GM18511 (cell line): ENCODE measurements at regions not wholly inside any gene's neighbourhood (a gene's known extent, or its start where the extent isn't known, plus 50 kb on each side); places are given as distances from the start of the nearest gene placed in this dataset.
"Not testable (repeated sequence)": the region's sequence is repeated elsewhere in the genome, so short reads cannot be mapped to it uniquely, and the experiment has no call there.

Experiments used
- ATAC-seq: cut with Tn5 transposase; IDR thresholded peaks from one replicate; pipeline ENCODE4 v1.9.1; 2021; ENCODE audit warnings: mild to moderate bottlenecking, moderate library complexity; ENCODE audit not compliant: unreplicated experiment

DNA sequence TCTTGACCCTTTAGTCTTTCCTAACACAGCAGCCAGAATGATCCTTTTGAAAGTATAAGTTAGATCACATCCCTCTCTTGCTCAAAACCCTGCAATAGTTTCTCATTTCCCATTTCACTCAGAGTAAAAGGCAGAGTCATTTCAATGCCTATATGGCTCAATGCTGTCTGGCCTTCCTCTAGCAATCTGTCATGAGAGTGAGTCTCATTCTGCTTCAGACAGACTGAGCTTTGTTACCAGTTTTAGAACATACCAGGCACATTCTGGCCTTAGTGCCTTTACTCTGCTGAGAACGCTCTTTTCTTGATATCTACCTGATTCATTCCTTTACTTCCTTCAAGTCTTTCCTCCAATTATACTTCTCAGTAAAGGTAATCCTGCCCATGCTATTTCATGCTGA, 372.8 kb upstream of the PKN2 start:
- no peak for ATAC-seq

- no peak for ATAC-seq
Observed at GRCh38 chr1:88311907-88312306, 372.2 kb upstream of the PKN2 start.

GRCh38 chr1:88317396-88317795, 366.7 kb upstream of the PKN2 start:
- ATAC-seq = no peak

GRCh38 chr1:88318740-88319139, 365.3 kb upstream of the PKN2 start:
- no peak for ATAC-seq

DNA sequence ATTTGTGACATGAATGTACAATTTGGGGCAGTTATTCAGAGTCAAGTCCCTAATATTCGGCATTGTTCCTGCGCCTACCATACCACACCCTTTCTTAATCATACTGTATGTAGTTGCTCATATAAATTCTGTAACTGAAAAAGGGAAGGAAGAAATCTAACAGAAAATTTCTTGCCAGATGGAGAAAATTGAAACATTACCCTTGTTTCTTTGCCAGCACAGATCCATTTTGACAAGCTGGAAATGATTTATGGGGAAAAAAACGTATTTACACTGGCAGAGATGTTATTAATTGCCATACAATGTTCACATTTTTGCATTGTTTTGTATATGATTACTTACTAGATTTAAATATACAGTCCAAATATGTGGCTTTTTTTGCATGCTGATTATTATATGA, 363.8 kb upstream of the PKN2 start:
- ATAC-seq = no peak

DNA sequence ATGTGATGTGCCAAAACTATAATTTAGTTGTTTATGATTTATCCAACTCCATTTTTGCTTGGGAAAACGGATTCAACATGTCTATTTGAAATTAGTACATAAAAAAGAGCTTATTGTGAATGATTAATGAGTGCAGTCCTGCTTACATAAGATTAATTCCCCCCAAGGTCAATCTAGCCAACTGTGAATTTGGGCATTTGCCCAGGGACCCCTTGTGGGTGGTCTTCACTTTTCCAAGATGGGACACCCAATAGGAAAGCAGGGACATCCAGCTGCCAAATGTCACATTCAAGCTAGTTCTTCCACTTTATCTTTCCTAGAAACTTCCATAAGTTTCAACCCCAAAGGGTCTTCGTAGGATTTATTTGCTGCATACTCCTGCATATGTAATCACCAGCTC, 362.4 kb upstream of the PKN2 start:
- ATAC-seq = no peak

DNA sequence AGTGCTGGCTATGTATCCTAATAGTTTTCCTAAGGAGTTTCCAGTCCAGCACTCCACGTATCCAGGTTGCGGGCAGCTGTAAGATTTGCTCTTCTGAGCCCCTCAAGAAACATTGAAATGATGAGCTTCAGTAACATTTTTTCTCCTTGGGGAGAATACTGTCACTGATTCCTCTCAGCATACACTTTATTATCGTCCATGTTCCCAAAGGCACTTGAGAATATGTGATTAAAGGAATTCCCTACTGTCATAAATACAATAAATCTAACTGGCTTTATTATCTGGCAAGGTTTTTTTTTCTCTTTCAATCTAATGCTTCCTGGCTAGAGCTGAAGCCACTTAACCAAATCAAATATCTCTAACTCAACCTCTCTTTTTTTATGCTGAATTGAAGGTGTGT, 359.2 kb upstream of the PKN2 start:
- no peak for ATAC-seq

GRCh38 chr1:88327391-88328267, 356.4 kb upstream of the PKN2 start:
- ATAC-seq = no peak

- ATAC-seq = no peak
Observed at GRCh38 chr1:88330201-88330600, 353.9 kb upstream of the PKN2 start.

- ATAC-seq = no peak
Observed at GRCh38 chr1:88333086-88333695, 350.9 kb upstream of the PKN2 start.

DNA sequence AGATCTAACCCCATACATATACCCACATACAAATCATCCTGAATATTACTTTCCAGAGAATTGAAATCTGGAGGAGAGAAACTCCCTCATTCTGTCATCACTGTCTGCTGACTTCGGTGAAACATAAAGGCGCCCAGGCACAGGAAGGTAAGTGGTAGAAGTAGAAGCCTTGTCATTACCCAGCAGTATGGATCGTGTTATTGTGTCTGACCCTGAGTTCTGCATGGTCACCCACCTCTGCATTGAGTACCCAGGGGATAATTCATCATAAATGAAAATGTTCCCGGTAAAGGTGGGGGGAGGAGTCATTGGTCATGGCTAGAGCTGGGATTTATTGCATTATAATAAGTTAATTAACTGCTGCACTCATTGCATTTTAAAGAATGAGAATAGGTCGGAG, 342.6 kb upstream of the PKN2 start:
- no peak for ATAC-seq

GRCh38 chr1:88342081-88342480, 342.0 kb upstream of the PKN2 start:
- ATAC-seq = not testable (repeated sequence)

GRCh38 chr1:88350648-88351047, 333.4 kb upstream of the PKN2 start:
- ATAC-seq = no peak

DNA sequence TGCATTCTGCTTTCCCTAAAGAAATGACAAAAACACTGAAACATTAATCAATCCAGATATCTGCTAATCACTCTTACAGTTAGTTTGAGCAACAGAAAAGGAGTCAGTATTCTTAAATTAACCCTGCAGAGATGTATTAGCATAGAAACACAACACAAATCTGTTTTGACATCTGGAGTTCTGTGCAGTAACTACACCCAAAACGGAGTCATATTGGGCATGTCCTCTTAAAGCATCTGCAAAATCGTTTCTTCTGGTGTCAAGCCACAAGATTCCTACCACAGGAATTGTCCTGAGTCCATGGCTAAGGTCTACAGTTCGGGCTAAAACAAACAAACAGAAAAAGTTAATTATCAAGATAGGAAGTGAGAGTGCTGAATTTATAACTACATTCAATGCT, 332.1 kb upstream of the PKN2 start:
- ATAC-seq = no peak

DNA sequence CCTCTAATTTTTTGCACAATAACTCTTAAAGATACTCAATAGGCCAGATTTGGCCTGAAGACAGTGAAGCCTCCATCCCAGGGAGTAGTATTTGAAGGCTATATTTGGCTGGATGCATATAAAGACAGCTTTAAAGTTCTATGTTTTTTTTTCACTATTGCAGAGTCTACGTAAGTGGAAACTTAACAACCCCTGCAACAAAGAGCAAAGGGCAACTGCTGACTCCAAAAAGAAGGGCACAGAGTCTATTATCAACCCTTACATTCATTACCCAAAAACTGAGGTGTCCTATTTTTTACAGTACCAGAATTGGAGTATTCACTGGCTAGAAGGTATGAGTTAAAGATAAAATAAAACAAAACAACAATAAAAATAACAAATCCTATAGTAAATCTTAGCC, 329.8 kb upstream of the PKN2 start:
- no peak for ATAC-seq

DNA sequence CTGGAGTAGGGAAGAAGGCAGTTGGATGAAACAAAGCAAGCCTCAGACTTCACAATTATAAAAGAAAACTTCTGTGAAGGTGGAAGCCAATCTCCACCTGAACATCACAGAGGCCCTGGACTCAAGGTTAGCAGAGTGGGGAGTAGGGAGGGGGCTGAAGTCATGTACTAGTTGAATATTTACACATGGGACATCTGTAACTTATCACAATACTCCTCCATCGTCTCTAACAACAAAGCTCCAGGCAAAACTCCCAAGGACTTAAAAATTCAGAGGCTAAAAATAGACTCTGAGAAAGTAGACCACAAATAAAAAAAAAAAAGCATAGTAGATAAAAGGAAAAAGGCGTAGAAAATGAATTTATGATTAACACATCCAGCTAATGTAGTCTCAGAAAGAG, 326.3 kb upstream of the PKN2 start:
- no peak for ATAC-seq

DNA sequence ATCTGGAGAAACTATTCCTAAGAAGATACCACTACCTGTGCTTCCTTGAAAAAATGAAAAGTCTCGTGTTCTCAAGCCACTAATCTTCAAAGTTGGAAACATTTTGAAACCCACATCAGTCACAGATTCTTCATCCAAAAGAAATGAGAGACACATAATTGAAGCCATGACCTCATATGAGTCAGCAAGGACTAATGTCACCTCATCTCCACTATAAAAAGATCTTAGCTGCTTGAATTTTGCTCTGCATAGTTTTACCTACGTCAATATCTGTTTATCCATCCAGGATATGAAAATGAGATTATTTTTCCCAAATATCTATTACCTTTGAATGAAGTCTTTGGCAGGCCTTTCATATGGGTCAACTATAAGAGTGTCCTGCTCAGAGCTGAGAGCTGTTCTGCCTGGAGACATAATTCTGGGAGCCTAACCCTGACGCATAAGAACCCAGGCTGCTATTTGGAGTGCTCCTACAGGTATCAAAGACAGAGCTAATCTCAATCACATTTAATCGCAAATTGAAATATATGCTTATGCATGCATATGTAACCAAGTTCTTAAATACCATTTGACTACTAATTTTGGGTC, 312.5 kb upstream of the PKN2 start:
- no peak for ATAC-seq

DNA sequence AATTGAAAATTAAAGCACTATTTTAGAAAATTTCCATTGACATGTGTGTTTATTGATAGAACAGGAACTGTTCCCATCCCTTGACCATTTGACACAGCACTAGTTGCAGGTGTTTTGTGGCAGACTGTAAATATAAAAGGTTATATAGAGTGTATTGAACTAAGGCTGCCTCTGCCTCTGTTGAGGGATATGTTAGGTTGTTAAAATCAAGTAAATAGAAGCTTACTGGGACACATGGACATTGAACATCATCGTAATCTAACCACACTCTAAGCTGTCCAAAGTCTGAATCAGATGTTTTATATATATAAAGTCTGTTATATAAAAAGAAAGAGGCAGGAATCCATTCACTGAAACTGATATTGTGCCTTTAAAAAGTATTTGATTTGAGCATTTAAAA, 308.1 kb upstream of the PKN2 start:
- no peak for ATAC-seq

DNA sequence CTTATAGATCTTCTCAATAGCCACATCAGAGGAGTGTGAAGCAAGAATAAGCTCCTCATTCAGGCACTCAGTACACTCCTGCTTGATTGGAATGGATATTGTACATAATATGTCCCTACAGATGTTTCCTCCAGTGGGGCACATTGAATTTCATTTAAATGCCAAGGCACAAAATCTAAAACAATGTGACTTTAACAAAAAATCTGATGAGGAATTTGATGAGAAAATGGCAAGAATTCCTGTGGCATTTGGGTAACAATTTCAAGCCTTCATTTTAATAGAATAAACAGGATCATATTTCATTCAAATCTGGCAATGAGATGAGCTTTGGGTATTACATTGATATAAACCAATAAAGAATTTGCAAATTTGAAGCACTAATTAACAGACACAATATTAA, 307.7 kb upstream of the PKN2 start:
- ATAC-seq = no peak

- no peak for ATAC-seq
Observed at GRCh38 chr1:88378560-88378959, 305.5 kb upstream of the PKN2 start.

DNA sequence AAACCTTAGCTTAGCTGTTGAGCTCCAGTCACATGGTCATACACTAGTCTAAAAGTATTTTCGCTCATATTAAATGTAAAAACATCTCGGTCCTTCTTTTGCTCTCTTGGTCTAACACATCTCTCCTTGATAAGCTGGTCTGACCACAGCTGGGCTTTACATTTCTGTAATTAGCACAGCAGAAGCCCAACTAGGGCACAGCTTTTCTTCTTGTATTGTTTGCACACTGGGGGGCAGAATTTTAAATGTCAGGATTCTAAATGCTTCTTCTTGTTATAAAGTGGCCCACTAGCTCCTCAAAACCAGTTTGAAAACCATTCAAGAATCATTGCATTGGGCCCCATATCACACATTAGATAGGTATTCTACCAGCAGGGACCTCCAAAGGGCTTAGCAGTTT, 289.1 kb upstream of the PKN2 start:
- no peak for ATAC-seq

DNA sequence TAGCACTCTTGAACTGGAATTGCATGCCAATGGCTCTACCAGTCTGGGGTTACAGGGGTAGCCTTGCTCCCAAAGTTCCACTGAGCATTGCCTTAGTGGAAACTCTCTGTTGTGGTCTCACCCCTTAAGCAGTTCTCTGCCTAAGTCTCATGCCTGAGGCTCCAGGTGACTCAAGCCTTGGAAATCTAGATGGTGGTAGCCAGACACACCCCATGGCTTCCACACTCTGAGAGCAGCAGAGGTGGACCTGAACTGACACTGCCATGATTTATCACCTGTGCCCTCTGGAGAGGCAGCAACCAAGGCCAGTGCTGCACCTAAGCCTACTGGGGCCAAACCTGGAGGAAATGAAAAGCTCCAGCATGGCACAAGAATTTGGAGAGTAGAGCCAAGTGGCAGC, 285.7 kb upstream of the PKN2 start:
- ATAC-seq = no peak
